NT2/D1 (cell line): ENCODE measurements at regions not wholly inside any gene's neighbourhood (a gene's known extent, or its start where the extent isn't known, plus 50 kb on each side); places are given as distances from the start of the nearest gene placed in this dataset.
"Not testable (repeated sequence)": the region's sequence is repeated elsewhere in the genome, so short reads cannot be mapped to it uniquely, and the experiment has no call there.

Experiments
- DNase-seq: peaks from one replicate; pipeline ENCODE4 v3.0.0-alpha.2; 2011; ENCODE audit warnings: low read depth, low spot score
- H3K27me3 ChIP-seq: 2 replicates; pipeline ENCODE4 v1.6.0; 2011; ENCODE audit warnings: mild to moderate bottlenecking; ENCODE audit not compliant: insufficient read length, insufficient read depth
- H3K36me3 ChIP-seq: 2 replicates; pipeline ENCODE4 v1.6.1; 2011; ENCODE audit warnings: mild to moderate bottlenecking, low read length, mixed read lengths; ENCODE audit not compliant: insufficient read depth, insufficient read length
- H3K4me1 ChIP-seq: 2 replicates; pipeline ENCODE4 v1.5.1; 2011; ENCODE audit not compliant: insufficient read depth, insufficient read length
- H3K4me3 ChIP-seq: 2 replicates; pipeline ENCODE4 v1.5.1; 2011; ENCODE audit warnings: low read depth; ENCODE audit not compliant: insufficient read length
- H3K9ac ChIP-seq: 2 replicates; pipeline ENCODE4 v1.6.0; 2011; ENCODE audit warnings: low read depth; ENCODE audit not compliant: insufficient read length
- H3K9me3 ChIP-seq: 2 replicates; pipeline ENCODE4 v1.5.1; 2011; ENCODE audit warnings: mild to moderate bottlenecking, low read length; ENCODE audit not compliant: insufficient read depth
- SUZ12 ChIP-seq: IDR thresholded peaks from 2 replicates; pipeline ENCODE4 v1.6.1; 2011; ENCODE audit not compliant: insufficient read length, insufficient read depth; ENCODE audit errors: extremely low read depth
- YY1 ChIP-seq: IDR thresholded peaks from 2 replicates; pipeline ENCODE4 v1.6.1; 2011; ENCODE audit not compliant: insufficient read length, insufficient read depth
- ZNF274 ChIP-seq: IDR thresholded peaks from 2 replicates; pipeline ENCODE4 v1.6.1; 2011; ENCODE audit warnings: mild to moderate bottlenecking, low read depth, low read length

DNA sequence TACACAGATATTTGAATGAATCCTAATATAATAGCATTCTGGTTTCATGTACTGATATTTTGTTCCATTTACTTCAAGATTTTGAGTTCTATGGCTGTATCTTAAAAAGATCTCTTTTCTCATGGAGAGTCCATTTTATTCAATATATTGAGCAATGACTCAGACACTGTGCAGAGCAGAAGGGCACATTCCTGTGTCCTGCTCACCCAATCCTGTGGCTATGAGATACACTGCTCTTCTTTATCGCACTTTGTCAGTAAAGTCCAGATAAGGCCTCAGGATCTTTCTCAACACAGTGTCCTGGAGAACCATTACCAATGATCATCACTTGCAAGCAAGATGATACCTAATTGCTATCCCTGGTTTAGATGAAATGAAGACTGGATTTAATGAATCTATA, 155.0 kb downstream of the CYSLTR2 start:
- TF ChIP-seq ZNF274 (no peak), YY1 (no peak), SUZ12 (no peak)
- no peak for DNase-seq
- H3K27me3 ChIP-seq: no peaks in the 10 kb centered on the region
- no peak overlapping the region for H3K9ac ChIP-seq
- no peaks in the 10 kb centered on the region for H3K9me3 ChIP-seq
- H3K4me3 ChIP-seq: no peak overlapping the region
- H3K4me1 ChIP-seq: no peaks in the 10 kb centered on the region
- H3K36me3 ChIP-seq: no peaks in the 10 kb centered on the region

DNA sequence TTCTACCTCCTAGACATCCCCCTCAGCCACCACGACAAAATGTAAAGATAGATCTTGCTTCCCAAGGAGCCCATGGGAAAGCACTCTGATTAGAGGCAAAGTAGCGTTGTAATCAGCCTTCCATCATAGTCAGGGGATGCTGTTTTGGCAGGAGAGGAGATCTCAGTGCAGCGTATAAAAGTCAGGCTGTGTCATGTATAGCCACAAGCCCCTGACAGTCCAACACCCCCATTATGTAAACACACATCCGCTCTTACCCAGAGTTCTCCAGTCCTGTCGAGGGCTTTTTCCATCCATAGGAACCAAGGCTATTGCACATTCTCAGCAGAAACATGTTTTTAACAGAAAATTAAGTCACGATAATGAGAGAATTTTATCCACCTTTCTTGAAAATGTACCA, 156.3 kb downstream of the CYSLTR2 start:
- no peak for DNase-seq
- Histone ChIP-seq H3K4me1 (no peaks in the 10 kb centered on the region), H3K36me3 (no peaks in the 10 kb centered on the region), H3K27me3 (no peaks in the 10 kb centered on the region), H3K9me3 (no peaks in the 10 kb centered on the region), H3K4me3 (no peak overlapping the region), H3K9ac (no peak overlapping the region)
- TF ChIP-seq YY1: no peak
- TF ChIP-seq SUZ12: no peak
- no peak for TF ChIP-seq ZNF274

DNA sequence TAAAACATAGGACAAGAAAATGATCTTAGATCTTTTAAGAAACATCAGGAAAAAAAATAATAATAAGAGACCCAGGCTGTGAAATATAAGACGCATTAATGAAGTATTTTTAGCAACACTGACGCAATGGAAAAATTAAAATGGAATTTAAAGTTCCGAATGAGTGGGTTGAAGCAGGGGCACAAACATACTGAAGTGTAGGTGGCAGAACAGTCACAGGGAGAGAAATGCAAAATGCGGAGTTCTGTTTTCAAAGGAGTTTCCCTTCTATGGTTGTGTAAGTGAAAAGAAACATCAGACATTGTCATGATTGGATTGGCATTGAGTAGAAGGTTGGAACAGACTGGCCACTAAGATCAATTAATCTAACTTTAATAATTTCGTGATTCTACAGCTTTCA, 159.8 kb downstream of the CYSLTR2 start:
- no peaks in the 10 kb centered on the region for H3K27me3 ChIP-seq
- H3K9me3 ChIP-seq: no peaks in the 10 kb centered on the region
- TF ChIP-seq ZNF274: no peak
- no peak for TF ChIP-seq SUZ12
- TF ChIP-seq YY1: no peak
- no peaks in the 10 kb centered on the region for H3K36me3 ChIP-seq
- no peak overlapping the region for H3K9ac ChIP-seq
- no peak for DNase-seq
- H3K4me1 ChIP-seq: no peaks in the 10 kb centered on the region
- no peak overlapping the region for H3K4me3 ChIP-seq

DNA sequence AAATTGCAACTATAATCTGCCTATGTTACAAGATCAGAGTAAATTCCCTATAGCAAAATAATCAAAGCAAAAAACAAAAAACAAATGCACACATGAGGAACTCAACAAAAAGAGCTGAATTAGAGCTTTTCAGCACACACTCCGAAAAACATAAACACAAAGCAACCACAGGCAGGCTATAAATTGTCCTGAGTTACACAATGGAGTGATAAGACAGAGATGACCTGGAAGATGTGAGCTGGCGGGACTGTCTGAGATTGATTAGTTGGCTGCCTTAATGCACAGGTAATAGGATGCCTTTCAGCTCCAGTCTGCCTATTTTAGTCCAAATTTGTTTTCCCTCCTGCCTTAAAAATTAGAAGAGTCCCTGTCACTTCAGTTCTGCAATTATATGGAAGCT, 159.0 kb upstream of the FNDC3A start:
- TF ChIP-seq SUZ12: no peak
- no peak for TF ChIP-seq ZNF274
- TF ChIP-seq YY1: no peak
- Histone ChIP-seq H3K4me3 (no peak overlapping the region), H3K27me3 (no peaks in the 10 kb centered on the region), H3K9ac (no peak overlapping the region), H3K4me1 (no peaks in the 10 kb centered on the region), H3K9me3 (no peaks in the 10 kb centered on the region), H3K36me3 (no peaks in the 10 kb centered on the region)
- no peak for DNase-seq

DNA sequence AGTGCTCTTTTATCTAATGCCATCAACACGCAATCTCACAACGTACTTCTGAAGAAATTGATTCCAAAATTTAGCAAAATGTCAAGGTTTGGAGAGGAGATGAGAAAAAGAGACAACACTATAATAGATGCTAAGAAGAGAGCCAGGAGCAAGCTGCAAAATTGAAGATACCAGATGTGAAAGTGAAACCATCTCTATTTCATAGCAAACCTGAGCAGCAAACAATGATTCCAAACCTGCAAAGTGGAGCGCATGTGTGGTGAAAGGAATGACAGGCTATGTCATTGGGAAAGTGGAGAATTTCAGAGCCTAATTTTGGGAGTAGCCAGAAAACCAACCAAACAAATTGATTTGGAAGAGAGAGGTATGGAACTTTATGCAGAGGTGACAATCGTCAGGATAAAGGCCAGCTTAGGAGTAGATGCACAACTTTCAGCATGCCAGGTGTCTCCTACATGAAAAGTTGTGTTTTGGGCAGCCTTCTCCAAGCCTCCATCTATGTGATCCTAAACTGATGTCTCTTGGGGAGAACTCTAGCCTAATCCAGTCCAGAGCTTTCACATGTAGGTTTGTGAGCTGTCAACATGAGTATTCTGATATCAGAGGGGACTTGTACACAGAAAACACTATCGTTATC, 158.4 kb upstream of the FNDC3A start:
- H3K9me3 ChIP-seq: no peaks in the 10 kb centered on the region
- H3K36me3 ChIP-seq: no peaks in the 10 kb centered on the region
- DNase-seq: no peak
- H3K27me3 ChIP-seq: no peaks in the 10 kb centered on the region
- no peak overlapping the region for H3K4me3 ChIP-seq
- TF ChIP-seq ZNF274 (no peak), SUZ12 (no peak)
- no peaks in the 10 kb centered on the region for H3K4me1 ChIP-seq
- no peak overlapping the region for H3K9ac ChIP-seq

- H3K4me1 ChIP-seq: no peaks in the 10 kb centered on the region
- no peaks in the 10 kb centered on the region for H3K27me3 ChIP-seq
- TF ChIP-seq ZNF274 (no peak), YY1 (no peak), SUZ12 (no peak)
- no peaks in the 10 kb centered on the region for H3K9me3 ChIP-seq
- H3K36me3 ChIP-seq: no peaks in the 10 kb centered on the region
- no peak for DNase-seq
- H3K9ac ChIP-seq: no peak overlapping the region
- no peak overlapping the region for H3K4me3 ChIP-seq
These were observed 157.0 kb upstream of the FNDC3A start for GRCh38 chr13:48818495-48819356.

- Histone ChIP-seq H3K4me1 (no peaks in the 10 kb centered on the region), H3K9ac (no peak overlapping the region), H3K27me3 (no peaks in the 10 kb centered on the region), H3K4me3 (no peak overlapping the region), H3K36me3 (no peaks in the 10 kb centered on the region), H3K9me3 (no peaks in the 10 kb centered on the region)
- no peak for TF ChIP-seq ZNF274
- no peak for TF ChIP-seq YY1
- TF ChIP-seq SUZ12: no peak
- DNase-seq: no peak
These were observed 156.3 kb upstream of the FNDC3A start for GRCh38 chr13:48819376-48819775.

DNA sequence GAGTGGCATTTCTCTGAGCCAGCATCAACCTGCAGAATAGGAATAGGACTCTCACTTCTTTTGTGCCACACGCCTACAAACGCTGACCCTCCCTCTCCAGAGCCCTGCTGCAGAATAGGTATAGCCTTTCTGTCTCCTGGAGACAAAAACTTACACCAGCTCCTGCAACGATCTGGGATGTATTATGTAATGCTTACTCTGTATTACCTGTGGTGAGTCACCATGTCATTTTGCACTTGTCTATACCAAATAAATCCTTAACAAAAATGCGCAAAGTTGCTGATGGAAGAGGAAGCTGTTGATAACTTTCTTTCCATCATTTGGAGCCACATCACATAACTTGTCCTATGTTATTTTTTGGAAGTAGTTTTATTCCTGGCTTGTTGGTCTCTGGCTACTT, 155.8 kb upstream of the FNDC3A start:
- no peak for DNase-seq
- TF ChIP-seq YY1 (no peak), ZNF274 (no peak), SUZ12 (no peak)
- Histone ChIP-seq H3K4me1 (no peaks in the 10 kb centered on the region), H3K9me3 (no peaks in the 10 kb centered on the region), H3K9ac (no peak overlapping the region), H3K4me3 (no peak overlapping the region), H3K27me3 (no peaks in the 10 kb centered on the region), H3K36me3 (no peaks in the 10 kb centered on the region)

DNA sequence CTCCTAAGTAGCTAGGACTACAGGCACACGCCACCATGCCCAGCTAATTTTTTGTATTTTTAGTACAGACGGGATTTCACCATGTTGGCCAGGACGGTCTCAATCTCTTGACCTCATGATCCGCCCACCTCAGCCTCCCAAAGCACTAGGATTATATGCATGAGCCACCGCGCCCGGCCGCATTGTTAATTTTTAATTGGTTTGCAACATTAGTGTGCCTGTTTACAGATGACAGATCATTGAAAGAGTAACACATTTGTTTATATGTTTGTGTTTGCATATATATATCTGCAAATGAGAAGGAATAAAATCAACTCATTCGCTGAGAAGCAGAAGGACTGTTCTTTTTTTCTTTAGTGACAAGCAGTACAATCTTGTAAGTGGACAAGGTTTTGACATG, 152.2 kb upstream of the FNDC3A start:
- not testable (repeated sequence) for H3K4me1 ChIP-seq, H3K27me3 ChIP-seq

More for the DNA sequence above, 152.2 kb upstream of the FNDC3A start:
- H3K4me3 ChIP-seq, DNase-seq, H3K9ac ChIP-seq, H3K36me3 ChIP-seq, H3K9me3 ChIP-seq: not testable (repeated sequence)
